Astrocyte (in vitro differentiated cells and primary cell): ENCODE measurements at regions not wholly inside any gene's neighbourhood (a gene's known extent, or its start where the extent isn't known, plus 50 kb on each side); places are given as distances from the start of the nearest gene placed in this dataset.

Experiments
- CTCF ChIP-seq: IDR thresholded peaks from 2 replicates; pipeline ENCODE4 v1.5.1; 2011; ENCODE audit warnings: low read depth, mild to moderate bottlenecking, inconsistent platforms, low read length, moderate library complexity; ENCODE audit not compliant: insufficient read depth
- EZH2 ChIP-seq: IDR thresholded peaks from 2 replicates; pipeline ENCODE4 v1.6.1; 2012; ENCODE audit warnings: mild to moderate bottlenecking, low read length, inconsistent platforms; ENCODE audit not compliant: insufficient read depth

DNA sequence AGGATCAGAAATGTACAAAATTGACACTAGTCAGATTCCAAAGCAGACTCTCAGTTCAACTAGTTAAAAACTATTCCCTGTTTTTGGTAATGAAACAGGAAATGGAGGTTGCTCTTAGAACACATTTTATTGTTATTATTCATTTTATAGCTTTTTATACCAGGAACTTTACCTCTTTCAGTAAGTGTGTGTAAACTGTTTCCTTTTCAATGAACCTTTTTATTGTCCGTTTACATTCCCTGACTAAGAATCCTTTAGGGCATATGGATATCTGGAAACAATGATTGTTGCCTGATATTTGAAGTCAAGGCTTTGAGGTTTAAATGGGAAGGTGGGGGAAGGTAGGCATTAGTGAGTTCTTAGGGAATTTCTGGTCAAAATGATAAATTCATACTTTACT lies 1511.4 kb downstream of the ADGRL3 start:
- TF ChIP-seq CTCF (no peak), EZH2 (no peak)
